Astrocyte (in vitro differentiated cells and primary cell): ENCODE measurements at regions not wholly inside any gene's neighbourhood (a gene's known extent, or its start where the extent isn't known, plus 50 kb on each side); places are given as distances from the start of the nearest gene placed in this dataset.

Source experiments
- DNase-seq: peaks from one replicate; pipeline ENCODE4 v3.0.0-alpha.2; 2010; ENCODE audit warnings: low read depth
- FAIRE-seq: peaks from 2 replicates; lab custom pipeline; 2011; peaks lifted over from hg19 to GRCh38; lab: Jason Lieb, UNC
- H2AFZ ChIP-seq: 2 replicates; pipeline ENCODE4 v1.6.0; 2012; ENCODE audit warnings: low read depth, low read length, inconsistent platforms
- H3K27ac ChIP-seq: 2 replicates; pipeline ENCODE4 v1.5.1; 2011; ENCODE audit warnings: low read depth, low read length, inconsistent platforms
- H3K27me3 ChIP-seq: 2 replicates; pipeline ENCODE4 v1.6.0; 2011; ENCODE audit warnings: low read length, inconsistent platforms; ENCODE audit not compliant: insufficient read depth
- H3K36me3 ChIP-seq: 2 replicates; pipeline ENCODE4 v1.5.1; 2011; ENCODE audit warnings: low read length, inconsistent platforms; ENCODE audit not compliant: insufficient read depth
- H3K4me1 ChIP-seq: 2 replicates; pipeline ENCODE4 v1.5.1; 2011; ENCODE audit warnings: low read length, inconsistent platforms; ENCODE audit not compliant: insufficient read depth
- H3K4me2 ChIP-seq: 2 replicates; pipeline ENCODE4 v1.6.0; 2012; ENCODE audit warnings: low read length, inconsistent platforms
- H3K4me3 ChIP-seq: 2 replicates; pipeline ENCODE4 v1.5.1; 2011; ENCODE audit warnings: low read depth, mild to moderate bottlenecking, low read length, inconsistent platforms; ENCODE audit not compliant: insufficient read depth
- H3K79me2 ChIP-seq: 2 replicates; pipeline ENCODE4 v1.6.0; 2012; ENCODE audit warnings: mild to moderate bottlenecking, low read length, inconsistent platforms; ENCODE audit not compliant: insufficient read depth
- H3K9ac ChIP-seq: 2 replicates; pipeline ENCODE4 v1.6.0; 2012; ENCODE audit warnings: mild to moderate bottlenecking, low read length, inconsistent platforms
- H3K9me3 ChIP-seq: 2 replicates; pipeline ENCODE4 v1.5.1; 2012; ENCODE audit warnings: low read depth, mild to moderate bottlenecking, low read length, inconsistent platforms; ENCODE audit not compliant: insufficient read depth
- H4K20me1 ChIP-seq: 2 replicates; pipeline ENCODE4 v1.6.0; 2012; ENCODE audit warnings: low read length, inconsistent platforms; ENCODE audit not compliant: insufficient read depth
- H3K27ac Mint-ChIP-seq: one replicate; pipeline ENCODE4 v1.8.0; 2021; ENCODE audit warnings: mild to moderate bottlenecking, mixed read lengths; ENCODE audit not compliant: unreplicated experiment
- H3K27me3 Mint-ChIP-seq: one replicate; pipeline ENCODE4 v1.8.0; 2021; ENCODE audit warnings: low read depth, mixed read lengths; ENCODE audit not compliant: unreplicated experiment
- H3K36me3 Mint-ChIP-seq: one replicate; pipeline ENCODE4 v1.8.0; 2021; ENCODE audit warnings: low read depth, mixed read lengths; ENCODE audit not compliant: unreplicated experiment
- H3K4me1 Mint-ChIP-seq: one replicate; pipeline ENCODE4 v1.8.0; 2021; ENCODE audit warnings: low read depth, mixed read lengths; ENCODE audit not compliant: unreplicated experiment
- H3K4me3 Mint-ChIP-seq: one replicate; pipeline ENCODE4 v1.8.0; 2021; ENCODE audit warnings: mild to moderate bottlenecking, moderate library complexity, mixed read lengths; ENCODE audit not compliant: unreplicated experiment
- H3K9me3 Mint-ChIP-seq: one replicate; pipeline ENCODE4 v1.8.0; 2021; ENCODE audit warnings: mild to moderate bottlenecking, mixed read lengths; ENCODE audit not compliant: unreplicated experiment
- EZH2 ChIP-seq: IDR thresholded peaks from 2 replicates; pipeline ENCODE4 v1.6.1; 2012; ENCODE audit warnings: mild to moderate bottlenecking, low read length, inconsistent platforms; ENCODE audit not compliant: insufficient read depth
- TF ChIP-seq, protein P1 (sequence below): IDR thresholded peaks from 2 replicates; pipeline ENCODE4 v1.5.1; 2011; ENCODE audit warnings: low read depth, mild to moderate bottlenecking, inconsistent platforms, low read length, moderate library complexity; ENCODE audit not compliant: insufficient read depth

DNA sequence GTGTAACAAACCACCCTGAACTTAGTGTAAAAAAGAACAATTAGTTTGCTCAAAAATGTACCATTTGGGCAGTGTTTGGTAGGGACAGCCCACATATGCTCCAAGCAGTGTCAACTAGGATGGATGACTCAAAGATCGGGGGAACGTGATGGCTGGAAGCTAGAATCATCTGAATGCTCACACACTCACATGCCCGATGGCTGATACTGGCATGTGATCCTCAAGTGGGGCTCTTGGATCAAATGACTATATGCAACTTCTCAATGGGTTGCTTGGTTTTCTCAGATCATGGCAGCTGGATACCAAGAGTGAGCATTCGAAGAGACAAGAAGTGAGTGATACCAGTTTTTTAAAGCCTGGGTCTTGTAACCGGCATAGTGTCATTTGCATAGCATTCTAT, 335.9 kb upstream of the KCNMB2 start:
- Histone ChIP-seq H3K27me3 (no peaks in the 10 kb centered on the region), H4K20me1 (no peaks in the 10 kb centered on the region), H3K36me3 (no peaks in the 10 kb centered on the region), H3K4me3 (no peak overlapping the region), H3K27ac (no peak overlapping the region), H3K4me2 (no peak overlapping the region), H2AFZ (no peak overlapping the region), H3K4me1 (no peaks in the 10 kb centered on the region), H3K9ac (no peak overlapping the region), H3K9me3 (no peaks in the 10 kb centered on the region), H3K79me2 (no peaks in the 10 kb centered on the region)
- FAIRE-seq = no peak
- no peak for DNase-seq
- Mint-ChIP-seq H3K4me1 (peaks cover 16% of the 10 kb centered on the region), H3K36me3 (no peaks in the 10 kb centered on the region), H3K9me3 (no peaks in the 10 kb centered on the region), H3K4me3 (no peak overlapping the region), H3K27me3 (no peaks in the 10 kb centered on the region), H3K27ac (no peak overlapping the region)
- no peak for TF ChIP-seq EZH2
- TF ChIP-seq, protein P1, sequence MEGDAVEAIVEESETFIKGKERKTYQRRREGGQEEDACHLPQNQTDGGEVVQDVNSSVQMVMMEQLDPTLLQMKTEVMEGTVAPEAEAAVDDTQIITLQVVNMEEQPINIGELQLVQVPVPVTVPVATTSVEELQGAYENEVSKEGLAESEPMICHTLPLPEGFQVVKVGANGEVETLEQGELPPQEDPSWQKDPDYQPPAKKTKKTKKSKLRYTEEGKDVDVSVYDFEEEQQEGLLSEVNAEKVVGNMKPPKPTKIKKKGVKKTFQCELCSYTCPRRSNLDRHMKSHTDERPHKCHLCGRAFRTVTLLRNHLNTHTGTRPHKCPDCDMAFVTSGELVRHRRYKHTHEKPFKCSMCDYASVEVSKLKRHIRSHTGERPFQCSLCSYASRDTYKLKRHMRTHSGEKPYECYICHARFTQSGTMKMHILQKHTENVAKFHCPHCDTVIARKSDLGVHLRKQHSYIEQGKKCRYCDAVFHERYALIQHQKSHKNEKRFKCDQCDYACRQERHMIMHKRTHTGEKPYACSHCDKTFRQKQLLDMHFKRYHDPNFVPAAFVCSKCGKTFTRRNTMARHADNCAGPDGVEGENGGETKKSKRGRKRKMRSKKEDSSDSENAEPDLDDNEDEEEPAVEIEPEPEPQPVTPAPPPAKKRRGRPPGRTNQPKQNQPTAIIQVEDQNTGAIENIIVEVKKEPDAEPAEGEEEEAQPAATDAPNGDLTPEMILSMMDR = no peak

DNA sequence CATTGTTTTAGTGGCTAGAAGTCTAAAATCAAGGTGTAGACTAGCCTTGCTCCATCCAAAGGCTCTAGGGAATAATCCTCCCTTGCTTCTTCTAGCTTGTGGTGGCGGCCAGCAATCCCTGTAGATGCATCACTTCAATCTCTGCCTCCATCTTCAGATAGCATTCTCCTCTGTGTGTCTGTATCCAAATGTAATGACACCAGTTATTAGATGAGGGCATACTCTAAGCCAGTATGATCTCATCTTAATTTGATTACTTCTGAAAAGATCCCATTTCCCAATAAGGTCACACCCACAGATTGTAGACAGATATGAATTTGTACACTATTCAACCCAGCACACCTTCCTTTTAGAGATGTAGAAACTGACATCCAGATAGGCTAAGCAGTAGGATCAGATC, 334.5 kb upstream of the KCNMB2 start:
- TF ChIP-seq, protein P1 = no peak
- no peak for TF ChIP-seq EZH2
- no peaks in the 10 kb centered on the region for H3K36me3 Mint-ChIP-seq
- no peak overlapping the region for H3K4me3 Mint-ChIP-seq
- H3K4me1 ChIP-seq = peaks cover 6% of the 10 kb centered on the region
- H3K9me3 ChIP-seq = no peaks in the 10 kb centered on the region
- H3K9me3 Mint-ChIP-seq = no peaks in the 10 kb centered on the region
- H3K27me3 ChIP-seq = no peaks in the 10 kb centered on the region
- H3K36me3 ChIP-seq = no peaks in the 10 kb centered on the region
- peaks cover 15% of the 10 kb centered on the region for H3K4me1 Mint-ChIP-seq
- H3K27me3 Mint-ChIP-seq = no peaks in the 10 kb centered on the region
- DNase-seq (no peak), FAIRE-seq (no peak)
- no peak overlapping the region for H2AFZ ChIP-seq
- H3K4me3 ChIP-seq = no peak overlapping the region
- H3K27ac ChIP-seq = no peak overlapping the region
- no peak overlapping the region for H3K27ac Mint-ChIP-seq
- H3K9ac ChIP-seq = no peak overlapping the region
- H4K20me1 ChIP-seq = no peaks in the 10 kb centered on the region
- no peak overlapping the region for H3K4me2 ChIP-seq
- no peaks in the 10 kb centered on the region for H3K79me2 ChIP-seq

DNA sequence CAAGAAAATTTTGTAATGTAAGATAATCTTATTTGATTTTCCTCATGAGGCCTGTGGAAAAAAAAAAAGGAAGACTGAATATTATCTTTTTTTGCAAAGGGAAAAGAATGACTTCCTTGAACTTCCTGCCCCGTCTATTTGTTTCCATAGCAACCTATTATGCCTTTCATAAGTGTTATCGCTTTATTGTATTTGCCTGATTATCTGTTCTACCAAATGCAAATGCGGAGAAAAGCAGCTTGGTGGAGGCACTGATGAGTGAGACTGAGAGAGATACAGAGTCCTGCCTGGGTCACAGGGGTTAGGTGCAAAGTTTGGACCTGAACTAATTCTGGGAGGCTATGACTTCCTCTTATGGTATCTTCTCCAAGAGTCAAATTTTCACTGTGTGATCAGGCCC, 334.0 kb upstream of the KCNMB2 start:
- H3K27ac ChIP-seq = no peak overlapping the region
- Mint-ChIP-seq H3K27me3 (no peaks in the 10 kb centered on the region), H3K9me3 (no peaks in the 10 kb centered on the region), H3K27ac (no peak overlapping the region), H3K4me1 (peaks cover 15% of the 10 kb centered on the region), H3K36me3 (no peaks in the 10 kb centered on the region), H3K4me3 (no peak overlapping the region)
- no peak overlapping the region for H3K4me2 ChIP-seq
- H3K4me1 ChIP-seq = peaks cover 6% of the 10 kb centered on the region
- DNase-seq (no peak), FAIRE-seq (no peak)
- H3K27me3 ChIP-seq = no peaks in the 10 kb centered on the region
- H3K36me3 ChIP-seq = no peaks in the 10 kb centered on the region
- H2AFZ ChIP-seq = no peak overlapping the region
- no peak overlapping the region for H3K9ac ChIP-seq
- H3K9me3 ChIP-seq = no peaks in the 10 kb centered on the region
- TF ChIP-seq EZH2 = no peak
- TF ChIP-seq, protein P1 = no peak
- H4K20me1 ChIP-seq = no peaks in the 10 kb centered on the region
- H3K4me3 ChIP-seq = no peak overlapping the region
- no peaks in the 10 kb centered on the region for H3K79me2 ChIP-seq
